HUES6 (cell line): ENCODE measurements at regions not wholly inside any gene's neighbourhood (a gene's known extent, or its start where the extent isn't known, plus 50 kb on each side); places are given as distances from the start of the nearest gene placed in this dataset.

Source experiments
- H3K27ac ChIP-seq: 2 replicates; pipeline ENCODE4 v1.7.0; 2013; ENCODE audit warnings: low read depth, mild to moderate bottlenecking, low read length, inconsistent platforms
- H3K27me3 ChIP-seq: 2 replicates; pipeline ENCODE4 v1.6.1; 2013; ENCODE audit warnings: low read length; ENCODE audit not compliant: control insufficient read depth, insufficient read depth
- H3K36me3 ChIP-seq: 2 replicates; pipeline ENCODE4 v1.6.1; 2013; ENCODE audit warnings: low read length; ENCODE audit not compliant: control insufficient read depth, insufficient read depth
- H3K4me1 ChIP-seq: 2 replicates; pipeline ENCODE4 v1.6.1; 2013; ENCODE audit warnings: low read length; ENCODE audit not compliant: control insufficient read depth, insufficient read depth
- H3K4me3 ChIP-seq: 2 replicates; pipeline ENCODE4 v1.5.1; 2013; ENCODE audit warnings: low read depth, low read length
- H3K9ac ChIP-seq: one replicate; pipeline ENCODE4 v1.6.1; 2013; ENCODE audit warnings: mild to moderate bottlenecking, low read length
- H3K9me3 ChIP-seq: 2 replicates; pipeline ENCODE4 v1.6.1; 2013; ENCODE audit warnings: low read depth, low read length; ENCODE audit not compliant: control insufficient read depth, insufficient read depth

DNA sequence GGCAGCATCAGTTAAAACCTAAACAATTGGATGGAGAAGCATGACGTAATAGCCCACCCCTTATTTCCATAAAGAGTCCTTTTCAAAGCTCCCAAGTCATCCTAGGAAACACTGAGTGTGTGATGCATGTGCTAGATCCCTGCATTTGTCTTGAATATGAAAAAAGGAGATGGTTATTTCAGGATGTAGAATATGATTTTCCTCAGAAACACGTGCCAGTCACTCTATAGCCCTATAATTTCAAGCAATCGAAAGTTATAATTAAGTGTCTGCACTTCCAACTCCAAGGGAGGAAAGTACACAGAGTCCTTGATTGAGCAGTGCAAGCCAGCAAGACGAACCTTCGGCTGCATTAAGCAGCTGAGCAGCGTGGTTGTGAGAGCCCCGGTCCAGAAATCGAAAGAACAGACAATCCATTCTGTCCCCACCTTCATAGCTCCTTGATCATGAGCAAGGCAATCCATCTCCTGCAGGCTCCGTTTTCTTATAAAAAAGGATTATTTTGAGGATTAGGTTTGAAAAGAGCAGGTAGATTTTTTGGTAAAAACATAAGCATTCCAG lies 287.7 kb downstream of the FBXO15 start:
- Histone ChIP-seq H3K36me3 (no peaks in the 10 kb centered on the region), H3K4me1 (no peaks in the 10 kb centered on the region), H3K9me3 (no peaks in the 10 kb centered on the region), H3K4me3 (no peak overlapping the region), H3K27ac (no peak overlapping the region), H3K9ac (no peak overlapping the region), H3K27me3 (no peaks in the 10 kb centered on the region)

DNA sequence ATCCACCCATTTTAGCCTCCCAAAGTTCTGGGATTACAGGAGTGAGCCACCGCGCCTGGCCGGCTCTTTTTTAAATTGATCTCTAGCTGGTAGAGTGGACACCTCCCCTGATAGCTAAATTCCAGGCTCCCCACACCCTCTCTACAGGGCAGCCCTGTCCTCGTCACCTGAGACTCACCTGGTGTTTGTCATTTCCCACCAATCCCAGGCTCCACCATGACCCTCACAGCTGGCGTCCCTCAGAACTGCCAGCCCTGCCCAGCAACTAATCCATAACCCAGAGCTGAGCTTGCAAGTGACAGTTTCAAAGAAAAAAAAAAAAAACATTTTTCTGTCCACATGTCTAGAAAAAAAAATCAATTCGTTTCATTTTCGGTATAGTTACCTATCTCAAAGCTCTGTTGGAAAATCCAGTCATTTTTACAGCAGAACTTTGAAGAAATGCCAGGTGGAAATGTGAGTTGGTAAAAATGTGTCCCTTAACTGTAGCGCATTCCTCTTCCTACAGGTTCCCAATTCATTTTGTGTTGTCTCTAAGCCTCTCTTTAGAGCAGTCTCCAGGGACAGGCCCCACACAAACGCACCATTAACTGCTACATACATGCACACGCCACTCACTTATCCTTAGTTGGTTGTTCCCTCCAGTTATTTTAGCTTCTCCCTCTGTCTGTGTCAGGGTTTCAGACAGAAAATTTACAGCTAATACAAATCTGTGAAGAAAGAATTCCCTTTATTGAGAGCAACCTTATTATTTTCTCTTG lies 294.7 kb downstream of the FBXO15 start:
- H3K9ac ChIP-seq, result no peak overlapping the region
- H3K9me3 ChIP-seq, result no peaks in the 10 kb centered on the region
- H3K27ac ChIP-seq, result no peak overlapping the region
- H3K4me1 ChIP-seq, result no peaks in the 10 kb centered on the region
- H3K27me3 ChIP-seq, result no peaks in the 10 kb centered on the region
- no peaks in the 10 kb centered on the region for H3K36me3 ChIP-seq
- no peak overlapping the region for H3K4me3 ChIP-seq

DNA sequence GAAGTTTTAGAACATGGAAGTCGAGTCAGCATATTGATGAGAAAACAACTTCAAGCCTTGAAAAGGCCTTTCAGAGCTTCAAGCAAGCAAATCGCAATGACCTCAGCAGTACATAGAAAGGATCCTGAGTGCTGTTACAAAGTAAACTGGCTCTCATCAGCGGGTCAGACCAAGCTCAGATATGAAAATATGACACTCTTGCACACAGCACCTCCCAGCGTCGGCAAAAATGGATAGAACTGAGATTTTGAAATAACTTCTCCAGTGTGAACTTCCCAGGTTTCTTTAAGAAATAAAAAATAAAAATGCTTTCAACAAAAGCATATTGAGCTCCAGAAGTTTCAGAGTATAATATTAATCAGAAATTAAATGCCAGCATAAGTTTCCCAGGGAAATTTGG lies 296.9 kb downstream of the FBXO15 start:
- no peaks in the 10 kb centered on the region for H3K27me3 ChIP-seq
- H3K9ac ChIP-seq, result no peak overlapping the region
- no peak overlapping the region for H3K27ac ChIP-seq
- no peaks in the 10 kb centered on the region for H3K9me3 ChIP-seq
- no peaks in the 10 kb centered on the region for H3K36me3 ChIP-seq
- H3K4me3 ChIP-seq, result no peak overlapping the region
- no peaks in the 10 kb centered on the region for H3K4me1 ChIP-seq

DNA sequence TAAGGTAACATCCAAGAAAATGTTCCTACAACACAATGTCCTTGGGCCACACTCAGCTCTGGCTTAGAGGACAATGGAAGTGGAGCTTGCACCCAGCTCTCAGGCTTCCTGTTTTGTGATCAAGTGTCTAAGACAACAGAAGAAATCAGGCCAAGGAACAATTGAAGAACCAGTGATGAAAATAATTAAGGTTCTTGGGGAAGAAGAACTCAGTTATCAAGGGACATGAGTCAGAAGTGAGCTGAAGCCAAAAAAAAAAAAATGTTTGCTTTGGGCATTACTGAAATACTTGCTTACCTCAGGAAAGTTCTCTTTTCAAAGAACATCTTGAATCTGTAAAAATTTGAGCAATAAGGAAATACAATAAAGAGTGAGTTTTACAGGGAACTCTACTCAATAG lies 299.0 kb downstream of the FBXO15 start:
- no peaks in the 10 kb centered on the region for H3K9me3 ChIP-seq
- no peaks in the 10 kb centered on the region for H3K36me3 ChIP-seq
- no peaks in the 10 kb centered on the region for H3K27me3 ChIP-seq
- H3K9ac ChIP-seq, result no peak overlapping the region
- H3K27ac ChIP-seq, result no peak overlapping the region
- no peaks in the 10 kb centered on the region for H3K4me1 ChIP-seq
- no peak overlapping the region for H3K4me3 ChIP-seq

DNA sequence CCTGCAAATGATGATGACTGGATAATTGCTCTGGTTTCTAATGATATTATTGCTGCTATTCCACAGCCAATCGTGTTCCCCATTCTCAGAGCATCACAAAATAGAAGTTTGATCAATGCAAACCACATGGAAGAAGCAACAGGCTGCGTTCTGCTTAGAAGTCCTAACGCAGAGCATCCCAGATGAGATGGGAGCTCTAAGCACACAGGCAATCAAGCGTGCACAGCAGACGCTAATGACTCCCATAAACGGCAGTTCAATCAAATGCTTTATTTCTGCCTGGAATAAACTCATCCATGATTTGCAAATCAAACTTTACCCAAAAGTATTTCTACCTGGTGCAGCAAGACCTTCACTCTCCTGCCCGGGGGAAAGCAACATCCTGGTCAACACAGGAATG lies 304.2 kb downstream of the FBXO15 start:
- Histone ChIP-seq H3K9me3 (no peaks in the 10 kb centered on the region), H3K9ac (no peak overlapping the region), H3K36me3 (no peaks in the 10 kb centered on the region), H3K27me3 (no peaks in the 10 kb centered on the region), H3K27ac (no peak overlapping the region), H3K4me3 (no peak overlapping the region), H3K4me1 (no peaks in the 10 kb centered on the region)

DNA sequence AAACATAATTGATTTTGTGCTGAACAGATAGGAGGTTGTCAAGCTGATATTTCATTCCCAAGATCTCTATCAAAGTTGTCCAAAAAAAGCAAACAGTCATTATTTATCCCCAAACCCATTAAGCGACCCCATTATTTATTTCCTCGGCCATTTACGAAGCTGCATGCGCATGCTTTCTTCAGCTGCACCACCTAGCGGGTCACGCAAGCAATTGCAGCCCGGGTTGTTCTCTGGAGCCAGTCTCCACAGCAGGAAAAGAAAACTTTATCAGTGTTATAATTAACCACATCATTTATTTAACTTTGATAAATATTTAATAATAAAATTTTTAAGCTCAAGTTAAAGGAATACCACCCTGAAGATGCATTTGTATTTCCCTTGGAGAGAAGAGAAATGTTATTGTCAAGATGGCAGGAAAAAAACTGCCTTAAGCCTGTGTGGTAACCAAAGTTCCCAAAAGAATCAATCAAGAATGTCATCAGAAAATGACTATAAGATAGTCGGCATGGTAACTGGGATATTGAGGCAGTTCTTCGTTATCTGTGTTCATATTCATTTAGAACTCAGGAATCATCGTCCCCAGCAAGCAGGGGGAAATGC lies 304.7 kb downstream of the FBXO15 start:
- H3K9me3 ChIP-seq, result no peaks in the 10 kb centered on the region
- H3K9ac ChIP-seq, result no peak overlapping the region
- no peaks in the 10 kb centered on the region for H3K27me3 ChIP-seq
- H3K27ac ChIP-seq, result no peak overlapping the region
- no peaks in the 10 kb centered on the region for H3K36me3 ChIP-seq
- no peak overlapping the region for H3K4me3 ChIP-seq
- no peaks in the 10 kb centered on the region for H3K4me1 ChIP-seq

DNA sequence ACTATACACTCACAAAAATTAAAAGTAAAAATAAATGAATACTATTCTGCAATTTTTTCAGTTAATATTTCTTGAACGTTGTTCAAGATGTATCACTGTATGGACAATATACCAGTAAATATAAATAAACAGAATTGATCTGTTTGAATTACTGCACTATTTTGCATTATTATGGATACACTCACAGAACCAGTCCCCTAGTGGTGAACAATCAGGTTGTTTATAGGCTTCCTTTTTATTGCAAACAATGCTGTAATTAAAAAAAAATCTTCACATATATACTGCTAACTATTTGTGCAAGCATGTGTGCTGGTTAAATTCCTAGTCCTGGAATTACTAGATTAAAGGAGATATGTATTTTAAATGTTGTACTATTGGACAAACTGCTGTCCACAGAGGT lies 306.0 kb downstream of the FBXO15 start:
- Histone ChIP-seq H3K9ac (no peak overlapping the region), H3K27ac (no peak overlapping the region), H3K4me1 (no peaks in the 10 kb centered on the region)

DNA sequence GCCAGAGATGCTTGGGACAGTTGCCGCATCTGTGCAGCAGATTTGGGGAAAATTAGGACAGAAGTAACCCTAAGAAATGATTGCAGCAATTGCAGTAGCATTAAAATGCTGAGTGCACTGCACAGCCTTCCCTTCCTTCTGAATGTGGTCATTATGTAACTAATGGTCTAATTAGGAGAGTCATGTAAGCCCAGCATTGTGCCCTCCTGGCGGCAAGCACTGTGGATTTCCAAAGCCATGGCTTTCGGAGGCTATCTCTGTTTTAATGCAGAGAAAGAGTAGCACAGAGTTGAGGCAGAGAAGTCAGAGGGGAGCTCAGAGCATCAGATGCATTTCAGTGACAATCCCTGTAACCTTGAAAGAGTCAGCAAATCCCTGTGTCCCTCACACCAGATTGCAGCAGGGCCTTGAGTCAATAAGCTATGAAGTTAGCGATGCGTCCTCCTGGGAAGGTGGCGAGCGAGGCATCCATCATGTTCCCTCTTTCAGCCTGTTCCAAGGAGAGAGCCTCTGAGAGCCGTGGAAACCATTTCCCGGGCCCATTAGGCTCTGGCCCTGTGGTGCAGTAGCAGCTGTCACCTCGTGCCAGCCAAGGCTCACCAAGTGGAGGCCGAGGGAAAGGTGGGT lies 307.2 kb downstream of the FBXO15 start:
- Histone ChIP-seq H3K4me3 (no peak overlapping the region), H3K9me3 (no peaks in the 10 kb centered on the region), H3K9ac (no peak overlapping the region), H3K27me3 (no peaks in the 10 kb centered on the region), H3K4me1 (no peaks in the 10 kb centered on the region), H3K27ac (no peak overlapping the region), H3K36me3 (no peaks in the 10 kb centered on the region)

More for the DNA sequence above, 306.0 kb downstream of the FBXO15 start:
- Histone ChIP-seq H3K9me3 (no peaks in the 10 kb centered on the region), H3K36me3 (no peaks in the 10 kb centered on the region), H3K27me3 (no peaks in the 10 kb centered on the region), H3K4me3 (no peak overlapping the region)

DNA sequence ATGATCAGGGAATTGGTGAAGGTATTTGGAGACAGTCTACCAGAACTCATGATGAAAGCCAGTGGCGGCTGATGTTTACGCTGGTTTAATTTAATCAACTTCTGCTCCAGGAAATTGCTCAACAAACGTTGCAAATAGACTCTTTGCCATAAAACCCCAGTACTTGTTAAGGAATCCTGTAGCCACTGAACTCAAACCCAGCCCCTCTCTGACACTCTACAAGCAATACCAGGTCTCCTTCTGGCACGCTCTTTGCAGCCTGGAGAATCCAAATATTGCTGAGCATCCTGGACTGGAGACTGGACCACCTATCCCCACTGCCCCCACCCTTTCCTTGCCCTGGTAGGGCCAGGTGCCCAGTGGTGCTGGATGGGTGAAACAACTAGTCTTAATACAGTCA lies 308.2 kb downstream of the FBXO15 start:
- Histone ChIP-seq H3K36me3 (no peaks in the 10 kb centered on the region), H3K9ac (no peak overlapping the region), H3K27ac (no peak overlapping the region), H3K27me3 (no peaks in the 10 kb centered on the region), H3K4me3 (no peak overlapping the region), H3K9me3 (no peaks in the 10 kb centered on the region), H3K4me1 (no peaks in the 10 kb centered on the region)

DNA sequence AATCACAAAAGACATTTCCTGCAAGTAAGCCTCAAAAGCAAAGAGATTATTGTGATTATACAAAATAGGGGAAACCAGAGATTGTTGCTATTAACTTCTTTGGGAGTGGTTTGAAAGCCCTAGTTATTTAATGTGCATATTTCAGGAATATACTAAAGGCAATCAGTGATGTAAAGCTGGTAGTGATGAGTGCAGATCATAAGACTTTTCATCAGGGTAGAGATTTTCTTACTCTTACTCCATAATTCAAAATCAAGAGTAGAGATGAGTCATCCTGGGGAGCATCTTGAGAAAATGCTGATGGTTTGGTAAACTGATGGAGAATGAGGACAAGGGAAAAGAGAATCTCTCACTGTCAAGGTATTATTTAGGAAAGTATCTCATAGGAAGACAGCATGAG lies 309.5 kb downstream of the FBXO15 start:
- H3K9me3 ChIP-seq, result no peaks in the 10 kb centered on the region
- no peaks in the 10 kb centered on the region for H3K4me1 ChIP-seq
- no peaks in the 10 kb centered on the region for H3K27me3 ChIP-seq
- H3K4me3 ChIP-seq, result no peak overlapping the region
- no peaks in the 10 kb centered on the region for H3K36me3 ChIP-seq
- no peak overlapping the region for H3K27ac ChIP-seq
- no peak overlapping the region for H3K9ac ChIP-seq

DNA sequence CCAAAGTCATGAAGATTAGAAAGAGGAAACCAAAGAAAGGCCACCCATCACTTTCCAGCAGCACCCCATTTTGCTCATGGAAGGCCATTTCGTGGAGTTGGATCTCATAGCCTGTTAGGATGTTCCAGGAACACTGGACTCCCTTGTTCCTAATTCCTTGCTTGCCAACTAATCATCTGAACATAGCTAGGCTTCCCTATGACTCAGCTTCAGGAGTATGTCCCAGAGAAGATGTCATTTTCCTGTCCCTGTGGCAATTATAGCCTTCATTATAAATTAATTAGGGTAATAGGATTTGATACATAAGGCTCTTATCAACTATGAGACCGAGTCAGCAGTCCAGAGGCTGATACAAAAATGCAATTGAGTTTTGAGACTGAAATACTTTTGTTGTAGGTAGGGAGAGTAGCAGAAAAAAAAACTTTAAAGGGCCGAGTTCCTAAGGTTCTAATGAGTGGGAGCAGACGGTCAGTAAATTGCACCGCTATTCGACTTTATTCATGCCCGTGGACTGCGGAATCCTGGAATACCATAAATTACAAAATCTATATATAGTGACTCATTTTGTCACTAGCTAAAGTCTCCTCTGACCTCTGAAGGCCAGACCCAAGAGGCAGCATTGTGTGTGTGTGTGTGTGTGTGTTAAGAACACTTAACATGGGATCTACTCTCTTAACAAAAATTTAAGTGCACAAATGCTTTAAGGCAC lies 311.8 kb downstream of the FBXO15 start:
- H3K9ac ChIP-seq, result no peak overlapping the region
- H3K9me3 ChIP-seq, result no peaks in the 10 kb centered on the region
- no peaks in the 10 kb centered on the region for H3K27me3 ChIP-seq
- no peak overlapping the region for H3K27ac ChIP-seq
- no peaks in the 10 kb centered on the region for H3K36me3 ChIP-seq
- no peak overlapping the region for H3K4me3 ChIP-seq
- H3K4me1 ChIP-seq, result no peaks in the 10 kb centered on the region
